IPS-18a (cell line): ENCODE measurements at regions not wholly inside any gene's neighbourhood (a gene's known extent, or its start where the extent isn't known, plus 50 kb on each side); places are given as distances from the start of the nearest gene placed in this dataset.
"Not testable (repeated sequence)": the region's sequence is repeated elsewhere in the genome, so short reads cannot be mapped to it uniquely, and the experiment has no call there.

Experiments used
- H3K27ac ChIP-seq: one replicate; pipeline ENCODE4 v1.5.1; 2013; ENCODE audit warnings: low read length
- H3K27me3 ChIP-seq: one replicate; pipeline ENCODE4 v1.6.1; 2013; ENCODE audit warnings: mild to moderate bottlenecking, low read length; ENCODE audit not compliant: control insufficient read depth, insufficient read depth
- H3K36me3 ChIP-seq: one replicate; pipeline ENCODE4 v1.6.1; 2013; ENCODE audit warnings: low read depth, low read length; ENCODE audit not compliant: control insufficient read depth
- H3K4me1 ChIP-seq: one replicate; pipeline ENCODE4 v1.6.1; 2013; ENCODE audit warnings: low read depth, low read length; ENCODE audit not compliant: control insufficient read depth
- H3K4me3 ChIP-seq: one replicate; pipeline ENCODE4 v1.5.1; 2013; ENCODE audit warnings: low read length
- H3K9ac ChIP-seq: one replicate; pipeline ENCODE4 v1.6.1; 2013; ENCODE audit warnings: mild to moderate bottlenecking, low read length, moderate library complexity
- H3K9me3 ChIP-seq: one replicate; pipeline ENCODE4 v1.6.1; 2013; ENCODE audit warnings: low read depth, low read length; ENCODE audit not compliant: control insufficient read depth

- Histone ChIP-seq H3K27me3 (no peaks in the 10 kb centered on the region), H3K4me1 (no peaks in the 10 kb centered on the region), H3K36me3 (no peaks in the 10 kb centered on the region), H3K9me3 (no peaks in the 10 kb centered on the region), H3K4me3 (no peak overlapping the region), H3K9ac (no peak overlapping the region), H3K27ac (no peak overlapping the region)
These were observed 62.5 kb upstream of the TOP1 start for GRCh38 chr20:40966103-40966502.

- Histone ChIP-seq H3K27me3 (no peaks in the 10 kb centered on the region), H3K4me1 (no peaks in the 10 kb centered on the region), H3K9ac (no peak overlapping the region), H3K9me3 (no peaks in the 10 kb centered on the region), H3K27ac (no peak overlapping the region), H3K36me3 (no peaks in the 10 kb centered on the region), H3K4me3 (no peak overlapping the region)
These were observed 62.0 kb upstream of the TOP1 start for GRCh38 chr20:40966516-40967185.

GRCh38 chr20:40967700-40968099 is 60.9 kb upstream of the TOP1 start:
- H3K27ac ChIP-seq, result no peak overlapping the region
- H3K36me3 ChIP-seq, result no peaks in the 10 kb centered on the region
- H3K4me1 ChIP-seq, result no peaks in the 10 kb centered on the region
- no peaks in the 10 kb centered on the region for H3K27me3 ChIP-seq
- H3K9me3 ChIP-seq, result no peaks in the 10 kb centered on the region
- no peak overlapping the region for H3K9ac ChIP-seq
- H3K4me3 ChIP-seq, result no peak overlapping the region

GRCh38 chr20:40968816-40969562 is 59.6 kb upstream of the TOP1 start:
- not testable (repeated sequence) for H3K4me1 ChIP-seq, H3K36me3 ChIP-seq, H3K9me3 ChIP-seq, H3K27me3 ChIP-seq, H3K9ac ChIP-seq, H3K27ac ChIP-seq
- peak overlapping the region; percentile 38 for H3K4me3 ChIP-seq

GRCh38 chr20:40970218-40970617 is 58.4 kb upstream of the TOP1 start:
- no peaks in the 10 kb centered on the region for H3K9me3 ChIP-seq

GRCh38 chr20:40977218-40977617 is 51.4 kb upstream of the TOP1 start:
- Histone ChIP-seq H3K9me3 (peaks cover 12% of the 10 kb centered on the region), H3K4me1 (no peaks in the 10 kb centered on the region), H3K36me3 (no peaks in the 10 kb centered on the region), H3K9ac (no peak overlapping the region), H3K27ac (no peak overlapping the region), H3K4me3 (no peak overlapping the region), H3K27me3 (no peaks in the 10 kb centered on the region)

More at GRCh38 chr20:40970218-40970617, 58.4 kb upstream of the TOP1 start:
- Histone ChIP-seq H3K27ac (no peak overlapping the region), H3K4me3 (no peak overlapping the region), H3K36me3 (no peaks in the 10 kb centered on the region), H3K9ac (no peak overlapping the region), H3K27me3 (no peaks in the 10 kb centered on the region), H3K4me1 (no peaks in the 10 kb centered on the region)

- Histone ChIP-seq H3K27me3 (no peaks in the 10 kb centered on the region), H3K4me1 (no peaks in the 10 kb centered on the region), H3K9me3 (peaks cover 12% of the 10 kb centered on the region), H3K36me3 (no peaks in the 10 kb centered on the region), H3K4me3 (no peak overlapping the region), H3K27ac (no peak overlapping the region), H3K9ac (no peak overlapping the region)
These were observed 49.9 kb upstream of the TOP1 start for GRCh38 chr20:40978761-40979160.
